Gastroesophageal sphincter (tissue), 4 donors: ENCODE measurements at regions not wholly inside any gene's neighbourhood (a gene's known extent, or its start where the extent isn't known, plus 50 kb on each side); places are given as distances from the start of the nearest gene placed in this dataset.

Experiments used
- ATAC-seq: fragments of 150-250 bp; one replicate; pipeline ENCODE4 v1.9.1; 2016; ENCODE audit warnings: mild to moderate bottlenecking, moderate library complexity
- H3K27ac ChIP-seq, 4 donors: fragments of 200-600 bp; sonication (generic) in 3 of 4; 1 replicate in 3 of 4; 2 replicates in 1 of 4; pipeline ENCODE4 v1.5.1; 2016 to 2019
- H3K27me3 ChIP-seq: fragments of 200-600 bp; sonication (generic); one replicate; pipeline ENCODE4 v1.5.1; 2019
- H3K36me3 ChIP-seq, 2 donors: fragments of 200-600 bp; sonication (generic); one replicate each; pipeline ENCODE4 v1.5.1; 2019; ENCODE audit warnings: control low read depth in 1 of 2
- H3K4me1 ChIP-seq, 3 donors: fragments of 200-600 bp; sonication (generic); 1 replicate in 2 of 3; 2 replicates in 1 of 3; pipeline ENCODE4 v1.5.1; 2016 to 2019; ENCODE audit warnings: control low read depth in 2 of 3
- H3K4me3 ChIP-seq, 2 donors: fragments of 200-600 bp; sonication (generic); one replicate each; pipeline ENCODE4 v1.5.1; 2019; ENCODE audit warnings: mild to moderate bottlenecking in 1 of 2, moderate library complexity in 1 of 2
- H3K9me3 ChIP-seq, 3 donors: fragments of 200-600 bp; sonication (generic); one replicate each; pipeline ENCODE4 v1.5.1; 2017 to 2019; ENCODE audit warnings: control low read depth in 2 of 3
- EP300 ChIP-seq: sonication (generic); formaldehyde crosslinking; IDR thresholded peaks from one replicate; pipeline ENCODE4 v1.6.1; 2017; ENCODE audit warnings: antibody characterized with exemption, mild to moderate bottlenecking
- POLR2A ChIP-seq, 2 donors: fragments of 450-650 bp; IDR thresholded peaks; one replicate each; pipeline ENCODE4 v1.6.1; 2017; ENCODE audit warnings: antibody characterized with exemption in 2 of 2, mild to moderate bottlenecking in 2 of 2, moderate library complexity in 1 of 2
- POLR2AphosphoS5 ChIP-seq: sonication (generic); formaldehyde crosslinking; IDR thresholded peaks from one replicate; pipeline ENCODE4 v1.6.1; 2017; ENCODE audit warnings: antibody characterized with exemption
- whole genome bisulfite sequencing, 2 donors: methylation state at CpG; one replicate each; pipeline ENCODE4 v1.1.5; 2018; ENCODE audit warnings: low coverage in 1 of 2; 5-methylcytosine and 5-hydroxymethylcytosine counted together
- TF ChIP-seq, protein P1 (sequence below), 4 experiments: fragments of 200-600 bp in 2 of 4; fragments of 450-650 bp in 2 of 4; sonication (generic) in 1 of 4; IDR thresholded peaks; one replicate each; pipeline ENCODE4 v1.5.1; 2017 to 2019; ENCODE audit warnings: antibody characterized with exemption in 4 of 4, mild to moderate bottlenecking in 2 of 4, moderate library complexity in 2 of 4

DNA sequence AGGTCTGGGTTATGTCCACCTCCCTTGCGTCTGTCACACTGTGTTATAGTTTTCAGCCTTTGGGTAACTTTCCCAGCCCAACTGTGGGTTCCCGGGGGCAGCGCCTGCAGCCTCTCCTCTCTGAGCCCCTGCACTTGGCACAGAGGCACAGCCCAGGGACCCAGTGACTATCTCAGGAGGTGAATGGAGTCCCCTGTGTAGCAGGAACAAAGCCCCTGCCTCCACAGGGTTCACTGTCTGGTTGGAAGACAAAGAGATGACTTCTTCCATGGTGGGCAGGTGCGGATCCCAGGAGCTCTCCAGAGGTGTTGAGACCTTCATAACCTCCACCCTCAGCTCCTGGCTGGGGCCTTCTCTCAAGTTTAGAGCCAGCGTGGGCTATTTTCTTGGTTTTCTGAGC, 156.9 kb downstream of the C9orf50 start:
- no CpG with 5 or more reads among the region's 5 CpGs for WGBS, 2 donors
- TF ChIP-seq, protein P1, sequence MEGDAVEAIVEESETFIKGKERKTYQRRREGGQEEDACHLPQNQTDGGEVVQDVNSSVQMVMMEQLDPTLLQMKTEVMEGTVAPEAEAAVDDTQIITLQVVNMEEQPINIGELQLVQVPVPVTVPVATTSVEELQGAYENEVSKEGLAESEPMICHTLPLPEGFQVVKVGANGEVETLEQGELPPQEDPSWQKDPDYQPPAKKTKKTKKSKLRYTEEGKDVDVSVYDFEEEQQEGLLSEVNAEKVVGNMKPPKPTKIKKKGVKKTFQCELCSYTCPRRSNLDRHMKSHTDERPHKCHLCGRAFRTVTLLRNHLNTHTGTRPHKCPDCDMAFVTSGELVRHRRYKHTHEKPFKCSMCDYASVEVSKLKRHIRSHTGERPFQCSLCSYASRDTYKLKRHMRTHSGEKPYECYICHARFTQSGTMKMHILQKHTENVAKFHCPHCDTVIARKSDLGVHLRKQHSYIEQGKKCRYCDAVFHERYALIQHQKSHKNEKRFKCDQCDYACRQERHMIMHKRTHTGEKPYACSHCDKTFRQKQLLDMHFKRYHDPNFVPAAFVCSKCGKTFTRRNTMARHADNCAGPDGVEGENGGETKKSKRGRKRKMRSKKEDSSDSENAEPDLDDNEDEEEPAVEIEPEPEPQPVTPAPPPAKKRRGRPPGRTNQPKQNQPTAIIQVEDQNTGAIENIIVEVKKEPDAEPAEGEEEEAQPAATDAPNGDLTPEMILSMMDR (IDR thresholded peaks at IDR 0.05) = no peak
- no peak for TF ChIP-seq POLR2A (IDR thresholded peaks at IDR 0.05)
- TF ChIP-seq EP300 = no peak
- no peak for TF ChIP-seq POLR2AphosphoS5
- H3K9me3 ChIP-seq = no peaks in the 10 kb centered on the region
- ATAC-seq = no peak
- no peaks in the 10 kb centered on the region for H3K36me3 ChIP-seq
- peaks cover 11 to 75% (median 45%) of the 10 kb centered on the region in 3 donors for H3K4me1 ChIP-seq
- H3K27me3 ChIP-seq = no peaks in the 10 kb centered on the region
- no peak overlapping the region for H3K4me3 ChIP-seq
- peak overlapping the region in 1 of 4 donors; percentile 29 for H3K27ac ChIP-seq

DNA sequence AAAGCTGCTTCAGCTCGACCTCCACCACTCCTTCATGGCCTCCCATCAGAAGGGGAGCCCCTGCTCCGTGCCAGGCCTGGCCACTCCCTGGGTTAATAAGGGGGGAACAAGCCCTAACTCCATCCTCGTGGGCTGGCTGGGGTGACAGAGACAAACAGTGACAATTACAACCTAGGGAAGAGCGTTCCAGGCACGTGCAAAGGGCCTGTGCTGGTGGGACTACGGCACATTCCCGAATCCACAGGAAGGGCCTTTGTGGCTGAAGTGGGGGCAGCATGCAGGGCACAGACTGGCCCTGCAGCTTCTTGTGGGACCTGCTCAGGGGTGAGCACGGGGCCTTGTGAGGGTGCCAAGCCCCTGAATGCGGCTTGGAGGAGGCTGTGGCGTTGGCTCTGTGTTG, 157.4 kb downstream of the C9orf50 start:
- Histone ChIP-seq H3K27ac (peak overlapping the region in 1 of 4 donors; percentile 29), H3K27me3 (no peaks in the 10 kb centered on the region), H3K9me3 (no peaks in the 10 kb centered on the region), H3K4me1 (peaks cover 11 to 80% (median 50%) of the 10 kb centered on the region in 3 donors), H3K4me3 (no peak overlapping the region), H3K36me3 (no peaks in the 10 kb centered on the region)
- TF ChIP-seq POLR2A (IDR thresholded peaks at IDR 0.05) (no peak), EP300 (no peak), POLR2AphosphoS5 (no peak)
- TF ChIP-seq, protein P1 (IDR thresholded peaks at IDR 0.05) = no peak
- WGBS, 2 donors = no CpG with 5 or more reads among the region's 10 CpGs
- no peak for ATAC-seq

DNA sequence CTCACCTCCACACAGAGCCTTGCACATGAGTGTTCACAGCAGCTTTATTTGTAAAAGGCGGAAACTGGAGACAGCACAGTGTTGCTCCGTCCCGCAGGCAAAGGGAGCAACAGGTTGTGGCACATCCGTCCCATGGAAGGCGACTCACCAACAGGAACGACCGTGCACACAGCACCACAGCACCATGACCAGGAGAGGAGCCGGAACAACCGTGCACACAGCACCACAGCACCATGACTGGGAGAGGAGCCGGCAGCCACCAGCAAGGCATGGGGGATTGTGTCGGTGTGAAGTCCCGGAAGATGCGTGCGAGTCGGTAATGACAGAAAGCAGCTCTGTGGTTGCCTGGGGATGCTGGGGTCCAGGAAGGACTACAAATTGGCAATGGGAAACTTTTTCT, 158.5 kb downstream of the C9orf50 start:
- H3K27ac ChIP-seq = peak overlapping the region in 2 of 4 donors; percentile 4 to 96
- TF ChIP-seq EP300 (no peak), POLR2AphosphoS5 (no peak), POLR2A (IDR thresholded peaks at IDR 0.05) (no peak)
- TF ChIP-seq, protein P1 (IDR thresholded peaks at IDR 0.05) = no peak
- no peaks in the 10 kb centered on the region for H3K27me3 ChIP-seq
- peaks cover 11 to 86% (median 53%) of the 10 kb centered on the region in 3 donors for H3K4me1 ChIP-seq
- no peaks in the 10 kb centered on the region for H3K9me3 ChIP-seq
- 80 to 94% methylated on average over 3 to 12 of the region's 15 CpGs for WGBS, 2 donors
- H3K4me3 ChIP-seq = no peak overlapping the region
- no peaks in the 10 kb centered on the region for H3K36me3 ChIP-seq
- no peak for ATAC-seq

DNA sequence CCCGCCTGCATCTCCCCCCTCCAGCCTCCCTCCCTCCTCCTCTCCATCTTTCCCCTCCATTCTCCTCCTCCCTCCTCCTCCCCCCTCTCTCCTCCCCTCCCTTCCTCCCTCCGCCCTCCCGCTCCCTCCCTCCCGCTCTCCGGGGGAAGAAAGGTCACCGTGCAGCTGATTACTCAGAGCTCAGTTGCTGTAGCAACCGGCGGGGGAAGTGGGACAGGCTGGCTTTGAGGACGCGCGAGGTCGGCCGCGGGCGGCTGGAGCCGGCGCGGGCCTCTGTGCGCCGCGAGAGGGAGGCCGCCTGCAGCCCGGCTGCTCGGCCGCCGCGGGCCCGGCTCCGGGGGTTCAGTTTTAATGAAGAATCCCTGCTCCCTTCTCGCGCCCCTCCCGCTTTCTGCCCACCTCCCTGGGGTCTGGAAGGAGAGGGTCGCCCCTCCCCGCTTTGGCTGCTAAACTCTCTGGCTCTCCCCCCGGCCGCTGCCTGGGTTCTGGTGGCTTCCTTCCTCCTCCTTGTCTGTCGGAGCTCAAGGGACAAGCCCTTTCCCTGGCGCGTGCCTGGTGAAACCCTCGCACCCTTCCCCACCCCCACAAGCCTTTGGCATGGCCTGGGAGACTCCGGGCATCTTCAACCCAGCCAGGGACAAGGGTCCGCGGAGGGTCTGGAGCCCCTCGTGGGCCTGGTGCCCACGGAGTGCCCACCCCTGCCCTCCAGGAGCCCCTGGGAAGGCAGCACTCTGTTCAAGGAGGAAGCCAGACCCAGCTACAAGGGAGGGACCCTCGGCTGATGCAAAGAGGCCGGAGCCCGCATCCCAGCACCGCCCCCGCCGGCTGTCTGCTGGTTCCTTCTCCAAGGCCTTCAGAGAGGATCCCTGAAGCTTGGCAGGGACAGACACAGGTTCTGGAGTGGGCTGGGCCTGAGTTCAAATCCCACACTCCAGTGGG, 160.3 kb downstream of the C9orf50 start:
- peak; percentile 90 for TF ChIP-seq POLR2AphosphoS5
- TF ChIP-seq, protein P1 (IDR thresholded peaks at IDR 0.05) = peak in 3 of 4 experiments; percentile 41 to 53 (median 47)
- peak; percentile 84 to 87 for TF ChIP-seq POLR2A (IDR thresholded peaks at IDR 0.05)
- no peak for TF ChIP-seq EP300
- Histone ChIP-seq H3K36me3 (no peaks in the 10 kb centered on the region), H3K27me3 (no peaks in the 10 kb centered on the region), H3K9me3 (no peaks in the 10 kb centered on the region), H3K27ac (peak overlapping the region; percentile 92 to 97 (median 94)), H3K4me3 (peak overlapping the region; percentile 28 to 52), H3K4me1 (peaks cover 11 to 79% (median 47%) of the 10 kb centered on the region in 3 donors)
- peak; percentile 98 for ATAC-seq
- WGBS, 2 donors = 0% methylated on average over 6 to 10 of the region's 51 CpGs
